ENCODE measurements at regions not wholly inside any gene's neighbourhood (a gene's known extent, or its start where the extent isn't known, plus 50 kb on each side); places are given as distances from the start of the nearest gene placed in this dataset.

DNA sequence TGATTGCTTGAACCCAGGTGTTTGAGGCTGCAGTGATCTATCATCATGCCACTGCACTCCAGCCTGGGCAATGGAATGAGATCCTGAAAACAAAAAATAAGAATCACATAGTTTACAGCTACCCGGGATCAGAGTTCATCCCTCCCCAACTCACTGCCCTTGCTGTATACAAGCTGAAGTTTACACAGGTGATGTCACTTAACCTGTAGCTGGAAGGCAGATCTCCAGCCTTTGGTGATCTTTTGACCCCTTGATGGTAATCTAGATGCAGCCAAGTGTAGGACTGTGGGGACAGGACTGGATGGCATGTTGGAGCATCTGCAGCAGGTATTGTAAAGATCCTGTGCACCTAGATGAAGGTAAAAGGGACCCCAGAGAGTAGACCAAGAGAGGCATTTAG, 66.7 kb upstream of the SLC14A2 start:
- DNase-seq: no peak

DNA sequence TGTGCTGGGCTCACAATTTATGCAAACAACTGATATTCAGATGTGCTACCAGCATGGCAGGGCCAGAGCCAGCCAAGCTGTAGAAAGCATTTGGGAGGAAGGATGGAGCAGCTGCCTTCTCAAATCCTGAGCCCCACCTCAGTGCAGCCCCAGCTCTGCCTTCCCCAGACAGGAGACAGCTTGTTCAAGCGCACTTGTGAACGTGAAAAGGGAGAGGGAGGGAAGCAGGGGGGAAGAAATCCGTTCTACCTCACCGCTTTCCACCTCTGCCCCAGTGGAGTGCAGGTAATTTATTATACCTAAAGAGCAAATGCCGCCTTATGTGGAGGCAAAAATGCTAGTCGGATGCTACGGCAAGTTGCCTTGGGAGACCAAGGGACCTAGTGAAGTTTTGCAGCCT, 66.0 kb upstream of the SLC14A2 start:
- DNase-seq: no peak

DNA sequence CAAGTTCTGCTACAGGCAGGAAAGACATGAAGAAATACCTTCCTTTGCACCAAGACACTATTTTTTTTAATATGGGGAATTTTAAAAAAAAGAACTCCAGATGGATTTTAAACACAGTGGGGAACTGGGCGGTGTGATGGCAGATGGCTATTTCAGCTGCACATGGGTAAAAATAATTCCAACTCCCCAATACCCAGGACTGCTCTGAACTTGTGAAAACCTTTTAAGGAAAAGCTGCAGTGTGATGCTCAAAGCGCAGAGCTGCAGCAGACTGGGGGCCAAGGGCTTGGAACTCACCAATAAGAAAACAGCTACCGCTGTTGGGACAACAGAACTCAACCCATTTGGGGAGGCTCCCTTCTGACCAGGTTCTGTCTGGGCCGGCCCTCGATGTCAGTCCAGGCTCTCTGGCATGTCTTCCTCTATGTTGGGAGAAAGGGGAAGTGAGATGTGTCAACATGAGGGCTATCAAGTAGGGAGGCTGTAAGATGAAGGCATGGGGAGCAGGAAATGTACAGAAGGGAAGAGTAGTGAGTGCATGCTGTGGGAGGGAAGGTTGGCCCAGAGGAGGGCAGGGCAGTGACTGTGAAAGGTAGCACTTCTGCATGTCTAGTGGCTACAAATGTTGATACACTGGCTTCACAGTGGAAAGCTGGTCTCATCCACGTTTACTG, 64.0 kb upstream of the SLC14A2 start:
- no peak for DNase-seq

DNA sequence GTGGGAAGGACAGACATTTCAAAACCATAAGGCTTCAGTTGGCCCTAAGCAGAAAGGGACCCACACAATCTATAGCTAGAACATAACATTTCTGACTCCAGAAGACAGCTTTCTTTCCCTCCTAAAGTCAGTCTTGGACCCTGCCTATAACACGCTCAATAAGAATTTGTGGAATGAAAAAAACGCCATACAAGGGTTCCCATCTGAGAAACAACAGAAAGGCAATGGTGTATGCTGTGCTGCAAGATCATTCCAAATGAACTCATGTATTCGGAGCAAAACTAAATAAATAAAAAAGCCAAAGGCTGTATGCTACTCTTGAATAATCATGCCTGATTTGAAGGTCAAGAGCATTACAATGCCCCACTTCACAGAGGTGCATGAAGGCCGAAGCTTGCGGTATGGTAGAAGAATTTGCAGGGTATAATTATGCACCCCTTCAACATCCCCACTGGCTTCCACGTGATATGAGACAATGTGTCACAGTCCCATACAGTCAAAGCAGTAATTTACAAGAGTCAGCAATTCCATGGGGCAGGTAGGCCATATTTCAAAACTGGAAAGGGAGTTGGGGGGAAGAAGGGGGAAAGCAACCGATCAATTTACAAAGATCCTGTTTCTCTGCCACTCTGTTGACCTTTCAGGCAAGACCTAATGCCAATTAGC, 61.4 kb upstream of the SLC14A2 start:
- no peak for DNase-seq

DNA sequence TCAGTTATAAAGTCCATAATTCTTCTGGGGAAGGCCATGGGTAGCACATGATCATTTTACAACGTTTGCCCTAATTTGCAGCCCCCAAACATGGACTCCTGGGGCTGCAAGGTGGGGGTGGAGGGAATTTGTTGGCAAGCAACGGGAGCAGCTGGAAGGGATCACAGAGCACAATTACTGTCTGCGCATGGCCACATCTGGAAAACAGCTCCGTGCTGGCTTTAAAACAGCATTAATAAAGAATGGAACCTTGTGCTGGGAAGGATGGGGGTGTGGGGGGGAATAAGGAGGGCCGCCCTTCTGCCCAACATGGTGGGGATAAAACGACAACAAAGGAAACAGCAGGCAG, 60.9 kb upstream of the SLC14A2 start:
- no peak for DNase-seq

DNA sequence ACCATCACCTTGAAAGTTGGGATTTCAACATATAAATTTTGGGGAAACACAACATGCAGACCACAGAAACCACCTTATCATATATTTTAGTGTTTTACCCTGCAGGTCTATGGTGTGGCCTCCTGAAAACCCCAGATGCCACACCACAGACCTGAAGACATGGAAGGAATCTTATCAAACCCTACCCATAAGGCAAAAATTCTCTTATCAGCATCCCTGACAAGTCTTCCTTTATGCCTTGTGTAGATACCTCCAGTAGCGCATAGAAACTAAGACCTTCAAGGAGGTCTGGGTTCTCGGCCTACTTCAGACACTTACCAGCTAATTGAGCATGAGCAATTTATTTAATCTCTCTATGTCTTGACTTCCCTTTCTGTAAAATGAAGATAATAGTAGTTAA, 59.1 kb upstream of the SLC14A2 start:
- no peak for DNase-seq

DNA sequence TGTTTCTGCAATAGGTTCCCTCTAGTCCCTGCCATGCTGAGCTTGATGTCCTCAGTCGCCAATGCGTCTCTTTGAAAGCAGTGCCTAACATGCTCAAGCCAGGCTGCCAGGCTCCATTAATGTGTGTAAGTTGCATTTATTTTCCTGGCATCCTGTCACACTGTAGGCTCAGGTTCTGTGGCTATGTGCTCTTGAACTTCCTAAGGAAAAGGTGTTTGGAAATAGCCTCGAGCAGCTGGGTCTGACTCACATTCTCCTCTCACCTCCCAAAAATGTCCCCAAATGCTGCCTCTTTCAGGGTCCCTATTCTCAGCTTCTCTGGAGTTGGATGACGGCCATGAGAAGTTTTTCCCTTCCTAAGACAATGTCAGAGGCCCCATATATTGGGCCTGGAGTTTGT, 58.0 kb upstream of the SLC14A2 start:
- DNase-seq: no peak

DNA sequence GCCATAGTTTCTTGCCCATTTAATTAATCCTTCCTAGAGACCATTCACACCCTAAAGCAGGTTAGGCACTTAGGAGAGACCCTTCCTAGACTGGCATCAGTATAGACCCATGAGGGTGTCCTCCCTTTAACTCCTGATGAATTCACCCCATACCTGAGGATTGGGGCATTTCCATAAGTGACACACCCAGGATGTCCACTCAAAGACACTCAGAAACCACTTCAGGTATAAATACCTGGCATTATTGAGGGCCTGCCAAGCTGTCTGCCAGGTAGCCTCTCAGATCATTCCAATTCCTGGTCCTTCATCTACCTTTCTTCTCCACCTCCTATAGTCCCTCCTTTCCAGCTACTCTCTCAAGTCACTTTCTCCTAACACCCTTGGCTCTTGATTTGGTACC, 57.5 kb upstream of the SLC14A2 start:
- DNase-seq: no peak

DNA sequence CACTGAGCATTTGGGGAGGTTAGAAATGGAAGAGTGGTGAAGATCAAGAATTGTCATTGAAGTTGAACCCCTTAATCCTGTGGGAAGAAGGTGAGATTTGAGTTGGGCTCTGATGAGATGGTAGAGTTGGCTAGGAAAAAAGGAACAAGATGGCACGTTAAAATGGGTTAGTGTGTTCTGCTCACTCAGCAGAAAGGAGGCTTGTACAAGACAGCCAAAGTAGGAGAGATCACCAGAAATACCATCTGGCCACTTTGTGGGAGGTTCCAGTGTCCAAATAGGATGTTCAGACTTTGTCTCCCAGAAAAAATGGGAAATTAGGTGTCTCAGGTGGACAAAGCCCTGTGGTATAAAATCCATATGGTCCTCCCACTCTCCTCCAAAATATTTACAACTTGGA, 56.0 kb upstream of the SLC14A2 start:
- DNase-seq: no peak

DNA sequence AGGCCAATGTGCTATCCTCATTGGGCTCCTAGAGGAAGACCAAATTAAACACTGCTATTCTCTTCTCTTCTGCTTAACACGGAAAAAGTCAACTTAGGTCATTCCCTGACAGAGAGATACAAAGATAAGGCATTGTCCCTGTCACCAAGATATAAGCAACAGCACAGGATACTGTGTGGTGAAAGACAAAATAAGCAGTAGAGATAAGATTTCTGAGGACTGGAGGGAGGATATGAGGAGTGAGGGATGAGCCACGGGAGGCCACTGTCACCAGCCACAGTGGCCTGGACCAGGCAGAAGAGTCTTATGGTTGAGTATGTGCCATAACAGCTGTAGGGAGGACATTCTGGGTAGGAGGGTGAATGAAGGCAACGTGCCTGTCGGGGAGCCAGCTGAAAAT, 54.4 kb upstream of the SLC14A2 start:
- no peak for DNase-seq

DNA sequence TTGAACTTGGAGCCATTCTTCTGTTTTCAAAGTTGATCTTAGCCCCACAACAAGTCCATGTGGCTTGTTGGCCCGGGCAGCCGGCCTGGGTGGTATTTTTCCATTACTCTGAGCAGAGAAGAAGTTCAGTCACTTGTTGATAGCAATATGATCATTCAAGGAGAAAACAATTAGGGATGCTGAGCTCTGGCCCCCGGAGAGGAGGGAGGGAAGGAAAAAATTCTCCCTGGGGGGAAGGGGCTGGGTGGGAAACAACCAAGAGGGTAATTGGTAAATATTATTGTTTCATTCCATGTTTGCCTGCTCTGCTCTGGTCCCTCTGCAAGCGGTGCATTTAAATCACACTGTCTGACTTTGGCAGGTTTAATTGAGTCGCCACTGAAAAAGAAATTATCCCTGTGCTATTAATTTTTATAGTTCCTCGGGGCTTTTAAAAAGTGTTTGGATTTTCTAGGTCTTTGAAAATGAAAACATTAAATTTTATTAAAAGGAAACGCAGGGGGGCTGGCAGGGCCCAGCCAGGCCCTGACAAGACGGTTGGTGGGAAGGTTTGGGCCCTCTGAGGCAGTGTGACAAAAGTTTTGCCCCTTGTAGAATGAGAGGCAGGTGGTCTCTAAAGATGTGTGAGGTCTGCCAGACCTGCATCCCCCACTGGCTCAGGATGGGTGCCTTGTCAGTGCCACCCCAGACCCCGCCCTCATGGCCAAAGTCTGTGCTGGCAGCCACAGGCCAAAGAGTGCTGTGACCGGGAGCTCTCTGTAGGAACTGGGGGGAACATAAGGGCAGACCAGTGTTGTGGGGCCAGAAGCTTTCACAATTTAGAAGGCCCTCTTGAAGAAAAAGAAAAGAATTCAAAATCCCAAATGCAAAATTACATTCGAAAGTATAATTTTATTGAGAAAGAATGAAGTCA, 52.5 kb upstream of the SLC14A2 start:
- DNase-seq: no peak

DNA sequence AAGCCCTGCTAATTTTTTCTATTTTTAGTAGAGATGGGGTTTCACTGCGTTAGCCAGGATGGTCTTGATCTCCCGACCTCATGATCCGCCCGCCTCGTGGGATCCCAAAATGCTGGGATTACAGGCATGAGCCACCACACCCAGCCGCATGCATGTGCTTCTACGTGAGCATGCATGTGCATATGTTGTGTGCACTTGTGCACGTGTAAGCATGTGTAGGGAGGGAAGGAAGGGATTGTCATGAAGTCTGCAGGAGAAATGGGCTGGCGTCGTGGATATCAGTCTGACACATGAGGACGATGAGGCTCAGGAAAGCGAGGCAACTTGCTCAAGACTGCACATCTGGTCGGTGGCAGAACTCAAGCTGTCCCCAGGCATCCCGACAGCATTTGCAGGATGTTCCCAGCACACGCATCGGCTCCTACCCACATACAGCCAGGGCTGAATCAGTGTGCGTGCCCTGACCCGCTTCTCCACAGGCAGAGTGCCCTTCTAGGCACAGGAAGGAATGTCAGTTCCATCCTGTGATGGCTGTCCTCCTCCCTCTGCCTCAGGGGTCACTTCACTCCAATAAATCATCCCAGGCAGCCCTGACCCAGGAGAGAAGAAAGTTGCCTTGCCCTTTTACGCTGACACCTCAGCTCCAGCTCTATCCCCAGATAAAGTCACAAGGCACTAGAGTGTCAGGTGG, 49.9 kb upstream of the SLC14A2 start:
- DNase-seq: no peak
